Endothelial cell of umbilical vein (primary cell): ENCODE measurements at regions not wholly inside any gene's neighbourhood (a gene's known extent, or its start where the extent isn't known, plus 50 kb on each side); places are given as distances from the start of the nearest gene placed in this dataset.

ENCODE experiments used
- BruUV-seq: library from RNA; stranded (reverse); fragments of 400-500 nt; replicated peaks from 2 replicates; lab custom pipeline; 2021; lab: Mats Ljungman, UMichigan
- CTCF ChIA-PET: fragments of 300-600, 350-600 bp; sonication (Branson Sonifier 250); formaldehyde crosslinking; loops from one replicate; lab custom pipeline; 2021; ENCODE audit warnings: antibody characterized with exemption, inconsistent platforms; lab: Charles Lee
- POLR2A ChIA-PET: fragments of 300-600, 350-600 bp; sonication (Branson Sonifier 250); formaldehyde crosslinking; loops from one replicate; lab custom pipeline; 2021; ENCODE audit warnings: antibody characterized with exemption, inconsistent platforms; lab: Charles Lee
- DNase-seq: peaks from one replicate; pipeline ENCODE4 v3.0.0-alpha.2; 2011; ENCODE audit warnings: low read depth, low spot score
- FAIRE-seq: peaks from 2 replicates; lab custom pipeline; 2011; peaks lifted over from hg19 to GRCh38; lab: Jason Lieb, UNC
- H2AFZ ChIP-seq: 2 replicates; pipeline ENCODE4 v1.6.0; 2012; ENCODE audit warnings: low read depth, low read length, control low read depth, inconsistent platforms
- H3K27ac ChIP-seq: 2 replicates; pipeline ENCODE4 v1.5.1; 2011; ENCODE audit warnings: low read depth, mild to moderate bottlenecking, control low read depth, low read length, moderate library complexity; ENCODE audit not compliant: insufficient read depth
- H3K27me3 ChIP-seq, 2 experiments: 2 replicates each; pipeline versions ENCODE4 v1.6.0 to v1.6.1; 2011; ENCODE audit warnings: low read length in 2 of 2, mixed read lengths in 1 of 2; ENCODE audit not compliant: control insufficient read depth in 2 of 2, insufficient read depth in 2 of 2
- H3K36me3 ChIP-seq, 2 experiments: 2 replicates in 1 of 2; 3 replicates in 1 of 2; pipeline ENCODE4 v1.5.1; 2011; ENCODE audit warnings: low read length in 2 of 2, mild to moderate bottlenecking in 1 of 2, moderate library complexity in 1 of 2; ENCODE audit not compliant: control insufficient read depth in 2 of 2, insufficient read depth in 2 of 2; ENCODE audit errors: extremely low read depth in 1 of 2
- H3K4me1 ChIP-seq: 3 replicates; pipeline ENCODE4 v1.5.1; 2011; ENCODE audit warnings: mild to moderate bottlenecking, low read length; ENCODE audit not compliant: control insufficient read depth, insufficient read depth; ENCODE audit errors: extremely low read depth
- H3K4me2 ChIP-seq: 2 replicates; pipeline ENCODE4 v1.6.1; 2011; ENCODE audit warnings: low read length, control low read depth, mixed read lengths; ENCODE audit not compliant: insufficient read depth
- H3K4me3 ChIP-seq, 3 experiments: fragments of 200-600 bp in 1 of 3; sonication (generic), shearing (Covaris generic) in 1 of 3; replicated peaks in 1 of 3; 2 replicates each; pipeline ENCODE4 v1.5.1; 2011 to 2016; ENCODE audit warnings: control low read depth in 3 of 3, low read length in 3 of 3, mild to moderate bottlenecking in 2 of 3, inconsistent platforms in 1 of 3, low read depth in 1 of 3, moderate library complexity in 1 of 3; ENCODE audit not compliant: insufficient read depth in 1 of 3
- H3K79me2 ChIP-seq: 2 replicates; pipeline ENCODE4 v1.6.0; 2012; ENCODE audit warnings: low read length, inconsistent platforms; ENCODE audit not compliant: control insufficient read depth, insufficient read depth
- H3K9ac ChIP-seq: replicated peaks from 2 replicates; pipeline ENCODE3; 2011; ENCODE audit warnings: low read length, control low read depth; ENCODE audit not compliant: insufficient read depth; ENCODE audit errors: extremely low read depth
- H3K9me1 ChIP-seq: replicated peaks from 3 replicates; pipeline ENCODE4 v1.6.0; 2011; ENCODE audit warnings: mild to moderate bottlenecking, low read length; ENCODE audit not compliant: control insufficient read depth, insufficient read depth; ENCODE audit errors: extremely low read depth
- H3K9me3 ChIP-seq: replicated peaks from 2 replicates; pipeline ENCODE4 v1.5.1; 2012; ENCODE audit warnings: low read length, inconsistent platforms; ENCODE audit not compliant: control insufficient read depth, insufficient read depth
- H4K20me1 ChIP-seq: replicated peaks from 2 replicates; pipeline ENCODE3; 2011; ENCODE audit warnings: mild to moderate bottlenecking, low read length; ENCODE audit not compliant: control insufficient read depth, insufficient read depth; ENCODE audit errors: extremely low read depth
- EZH2 ChIP-seq: IDR thresholded peaks from 2 replicates; pipeline ENCODE4 v1.6.1; 2012; ENCODE audit warnings: borderline replicate concordance, low read depth, mild to moderate bottlenecking, moderate library complexity, low read length, inconsistent platforms; ENCODE audit not compliant: severe bottlenecking
- FOS ChIP-seq: IDR thresholded peaks from 2 replicates; pipeline ENCODE4 v1.6.1; 2011; ENCODE audit warnings: mild to moderate bottlenecking, low read length, moderate library complexity, borderline replicate concordance; ENCODE audit not compliant: insufficient read depth
- GATA2 ChIP-seq: IDR thresholded peaks from 2 replicates; pipeline ENCODE4 v1.7.0; 2011; ENCODE audit warnings: low read depth, mild to moderate bottlenecking, moderate library complexity, mixed read lengths, low read length; ENCODE audit not compliant: insufficient read length, insufficient read depth
- JUN ChIP-seq: IDR thresholded peaks from 2 replicates; pipeline ENCODE4 v1.6.1; 2011; ENCODE audit warnings: borderline replicate concordance, low read depth; ENCODE audit not compliant: insufficient read length, insufficient read depth
- MYC ChIP-seq: IDR thresholded peaks from one replicate; pipeline ENCODE4 v1.6.1; 2011; ENCODE audit warnings: mild to moderate bottlenecking, low read depth, low read length
- POLR2A ChIP-seq: IDR thresholded peaks from 2 replicates; pipeline ENCODE4 v1.6.1; 2012; ENCODE audit warnings: low read depth, mild to moderate bottlenecking, control low read depth, low read length
- POLR2AphosphoS5 ChIP-seq: IDR thresholded peaks from 2 replicates; pipeline ENCODE4 v1.6.1; 2012; ENCODE audit warnings: low read depth, mild to moderate bottlenecking, control low read depth, low read length, moderate library complexity; ENCODE audit not compliant: insufficient read depth
- dilution Hi-C: fragments of 300-500 bp; cut with MboI; formaldehyde crosslinking; loops from one replicate; pipeline ENCODE4 v1.15.0; 2019; ENCODE audit warnings: low sequenced_read_pairs; ENCODE audit not compliant: extremely low pct_ligation_motif_present
- intact Hi-C: fragments of 100-400 bp; cut with micrococcal nuclease; formaldehyde crosslinking; loops from one replicate; pipeline ENCODE4 v1.10.0; 2022
- TF ChIP-seq, protein P1 (sequence below): IDR thresholded peaks from 2 replicates; pipeline ENCODE4 v1.6.1; 2011; ENCODE audit not compliant: insufficient read depth, insufficient read length
- TF ChIP-seq, protein P2 (sequence below), 2 donors: IDR thresholded peaks; 1 replicate in 1 of 2; 2 replicates in 1 of 2; pipeline ENCODE4 v1.5.1; 2011; ENCODE audit warnings: low read length in 2 of 2, mild to moderate bottlenecking in 2 of 2, moderate library complexity in 2 of 2, control low read depth in 1 of 2, inconsistent platforms in 1 of 2, low read depth in 1 of 2; ENCODE audit not compliant: insufficient read depth in 1 of 2; ENCODE audit errors: extremely low read depth in 1 of 2

DNA sequence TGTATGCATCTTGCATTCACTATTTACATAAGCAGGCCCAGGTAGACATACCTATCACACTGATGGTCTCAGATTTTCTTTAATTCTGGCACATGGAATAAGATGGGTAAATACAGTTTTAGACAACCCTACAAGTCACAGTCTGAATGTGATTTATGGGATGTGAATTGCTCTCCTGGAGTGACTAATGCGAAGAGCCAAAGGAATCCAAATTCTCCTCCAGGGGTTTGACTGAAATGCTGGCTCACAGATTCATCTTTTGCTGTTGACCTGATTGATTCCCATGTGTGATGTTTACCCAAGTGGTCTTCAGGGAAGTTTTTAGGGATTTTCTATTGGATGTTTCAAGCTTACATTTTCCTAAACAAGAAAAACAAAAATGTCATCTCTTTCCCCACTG, 277.9 kb upstream of the MON1B start:
- Histone ChIP-seq H3K4me1 (no peaks in the 10 kb centered on the region), H3K79me2 (no peaks in the 10 kb centered on the region), H3K9ac (no peak overlapping the region), H3K27me3 (no peaks in the 10 kb centered on the region), H3K9me3 (no peaks in the 10 kb centered on the region), H4K20me1 (no peaks in the 10 kb centered on the region), H3K4me2 (no peak overlapping the region), H3K27ac (no peak overlapping the region), H2AFZ (no peak overlapping the region), H3K36me3 (no peaks in the 10 kb centered on the region), H3K4me3 (no peak overlapping the region), H3K9me1 (no peaks in the 10 kb centered on the region)
- BruUV-seq = no TSS peak
- DNase-seq (no peak), FAIRE-seq (no peak)
- dilution Hi-C loops = no loop called here
- ChIA-PET CTCF (no interaction called here), POLR2A (no interaction called here)
- TF ChIP-seq FOS = no peak
- intact Hi-C loops = no loop called here

DNA sequence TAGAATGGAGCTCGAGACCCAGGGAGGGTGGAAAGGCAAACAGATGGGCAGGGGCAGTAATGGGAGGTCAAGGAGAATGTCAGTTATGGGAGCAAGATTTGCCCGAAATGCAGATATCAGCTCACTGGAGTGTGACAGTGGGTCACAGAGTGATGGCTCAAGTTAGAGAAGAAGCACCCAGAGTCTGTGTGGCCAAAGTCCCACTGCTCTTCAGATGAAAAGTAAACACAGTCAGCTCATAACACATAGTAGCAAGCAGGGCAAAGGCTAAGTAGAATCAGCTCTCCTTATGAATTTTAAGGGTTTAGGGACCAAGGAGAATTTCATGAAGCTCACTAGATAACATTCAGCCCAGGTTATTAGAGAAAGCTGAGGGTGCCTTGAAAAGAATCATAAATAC, 264.9 kb upstream of the MON1B start:
- Histone ChIP-seq H3K4me1 (no peaks in the 10 kb centered on the region), H4K20me1 (no peaks in the 10 kb centered on the region), H3K79me2 (no peaks in the 10 kb centered on the region), H2AFZ (no peak overlapping the region), H3K27me3 (no peaks in the 10 kb centered on the region), H3K36me3 (no peaks in the 10 kb centered on the region), H3K9ac (no peak overlapping the region), H3K9me3 (no peaks in the 10 kb centered on the region), H3K4me2 (no peak overlapping the region), H3K4me3 (no peak overlapping the region), H3K27ac (no peak overlapping the region), H3K9me1 (no peaks in the 10 kb centered on the region)
- TF ChIP-seq MYC = no peak
- TF ChIP-seq POLR2AphosphoS5 = no peak
- TF ChIP-seq JUN = no peak
- no peak for TF ChIP-seq EZH2
- TF ChIP-seq, protein P1, sequence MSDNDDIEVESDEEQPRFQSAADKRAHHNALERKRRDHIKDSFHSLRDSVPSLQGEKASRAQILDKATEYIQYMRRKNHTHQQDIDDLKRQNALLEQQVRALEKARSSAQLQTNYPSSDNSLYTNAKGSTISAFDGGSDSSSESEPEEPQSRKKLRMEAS = no peak
- no peak for TF ChIP-seq POLR2A
- no peak for TF ChIP-seq FOS
- TF ChIP-seq, protein P2, sequence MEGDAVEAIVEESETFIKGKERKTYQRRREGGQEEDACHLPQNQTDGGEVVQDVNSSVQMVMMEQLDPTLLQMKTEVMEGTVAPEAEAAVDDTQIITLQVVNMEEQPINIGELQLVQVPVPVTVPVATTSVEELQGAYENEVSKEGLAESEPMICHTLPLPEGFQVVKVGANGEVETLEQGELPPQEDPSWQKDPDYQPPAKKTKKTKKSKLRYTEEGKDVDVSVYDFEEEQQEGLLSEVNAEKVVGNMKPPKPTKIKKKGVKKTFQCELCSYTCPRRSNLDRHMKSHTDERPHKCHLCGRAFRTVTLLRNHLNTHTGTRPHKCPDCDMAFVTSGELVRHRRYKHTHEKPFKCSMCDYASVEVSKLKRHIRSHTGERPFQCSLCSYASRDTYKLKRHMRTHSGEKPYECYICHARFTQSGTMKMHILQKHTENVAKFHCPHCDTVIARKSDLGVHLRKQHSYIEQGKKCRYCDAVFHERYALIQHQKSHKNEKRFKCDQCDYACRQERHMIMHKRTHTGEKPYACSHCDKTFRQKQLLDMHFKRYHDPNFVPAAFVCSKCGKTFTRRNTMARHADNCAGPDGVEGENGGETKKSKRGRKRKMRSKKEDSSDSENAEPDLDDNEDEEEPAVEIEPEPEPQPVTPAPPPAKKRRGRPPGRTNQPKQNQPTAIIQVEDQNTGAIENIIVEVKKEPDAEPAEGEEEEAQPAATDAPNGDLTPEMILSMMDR (IDR thresholded peaks at IDR 0.05; ENCODE audit: extremely low read depth in 1 of 2, insufficient read depth in 1 of 2, low read depth in 1 of 2, low read length in 2 of 2) = no peak
- no peak for TF ChIP-seq GATA2
- no TSS peak for BruUV-seq
- CTCF ChIA-PET = no interaction called here
- DNase-seq (no peak), FAIRE-seq (no peak)
- intact Hi-C loops = no loop called here
- dilution Hi-C loops = no loop called here
- POLR2A ChIA-PET = no interaction called here
